CD8-positive, alpha-beta memory T cell (primary cell): ENCODE measurements at regions not wholly inside any gene's neighbourhood (a gene's known extent, or its start where the extent isn't known, plus 50 kb on each side); places are given as distances from the start of the nearest gene placed in this dataset.

Experiments
- CTCF ChIA-PET: fragments of 350-600 bp; sonication (Branson Sonifier 250); formaldehyde crosslinking; loops from one replicate; lab custom pipeline; 2021; ENCODE audit warnings: antibody characterized with exemption; lab: Charles Lee
- POLR2A ChIA-PET: fragments of 350-600 bp; sonication (Branson Sonifier 250); formaldehyde crosslinking; loops from one replicate; lab custom pipeline; 2021; ENCODE audit warnings: antibody characterized with exemption; lab: Charles Lee
- DNase-seq, 5 donors: peaks; one replicate each; pipeline versions ENCODE4 v3.0.0 to v3.0.0-alpha.2; 2020 to 2022; ENCODE audit warnings: mixed read lengths in 1 of 5
- H3K27ac ChIP-seq: one replicate; pipeline ENCODE4 v1.7.0; 2013; ENCODE audit warnings: low read depth, mild to moderate bottlenecking, low read length, moderate library complexity
- H3K27me3 ChIP-seq: 2 replicates; pipeline ENCODE4 v1.7.0; 2013; ENCODE audit warnings: low read length, mild to moderate bottlenecking; ENCODE audit not compliant: insufficient read depth, poor library complexity, severe bottlenecking
- H3K36me3 ChIP-seq: 2 replicates; pipeline ENCODE4 v1.7.0; 2013; ENCODE audit warnings: mild to moderate bottlenecking, low read length, moderate library complexity; ENCODE audit not compliant: insufficient read depth
- H3K4me1 ChIP-seq: 2 replicates; pipeline ENCODE4 v1.7.0; 2013; ENCODE audit warnings: mild to moderate bottlenecking, low read length, moderate library complexity; ENCODE audit not compliant: insufficient read depth
- H3K4me3 ChIP-seq: 2 replicates; pipeline ENCODE4 v1.7.0; 2013; ENCODE audit warnings: mild to moderate bottlenecking, low read length
- H3K9me3 ChIP-seq: 2 replicates; pipeline ENCODE4 v1.7.0; 2013; ENCODE audit warnings: mild to moderate bottlenecking, low read length
- H3K27ac Mint-ChIP-seq, 8 donors: one replicate each; pipeline ENCODE4 v1.8.0; 2020 to 2021; ENCODE audit warnings: mixed read lengths in 8 of 8, mild to moderate bottlenecking in 6 of 8, inconsistent platforms in 3 of 8, moderate library complexity in 3 of 8
- H3K27me3 Mint-ChIP-seq, 2 donors: one replicate each; pipeline ENCODE4 v1.8.0; 2020 to 2021; ENCODE audit warnings: mixed read lengths in 2 of 2, mild to moderate bottlenecking in 1 of 2, moderate library complexity in 1 of 2
- H3K36me3 Mint-ChIP-seq, 3 donors: one replicate each; pipeline ENCODE4 v1.8.0; 2020 to 2021; ENCODE audit warnings: mixed read lengths in 3 of 3, inconsistent platforms in 1 of 3, mild to moderate bottlenecking in 1 of 3
- H3K4me1 Mint-ChIP-seq, 3 donors: one replicate each; pipeline ENCODE4 v1.8.0; 2020 to 2021; ENCODE audit warnings: mixed read lengths in 3 of 3, inconsistent platforms in 1 of 3, mild to moderate bottlenecking in 1 of 3
- H3K4me3 Mint-ChIP-seq, 7 donors: one replicate each; pipeline ENCODE4 v1.8.0; 2020 to 2021; ENCODE audit warnings: mixed read lengths in 7 of 7, mild to moderate bottlenecking in 6 of 7, moderate library complexity in 4 of 7, inconsistent platforms in 2 of 7
- H3K9me3 Mint-ChIP-seq, 5 donors: one replicate each; pipeline ENCODE4 v1.8.0; 2020 to 2022; ENCODE audit warnings: mixed read lengths in 5 of 5, mild to moderate bottlenecking in 3 of 5, moderate library complexity in 2 of 5, inconsistent platforms in 1 of 5

DNA sequence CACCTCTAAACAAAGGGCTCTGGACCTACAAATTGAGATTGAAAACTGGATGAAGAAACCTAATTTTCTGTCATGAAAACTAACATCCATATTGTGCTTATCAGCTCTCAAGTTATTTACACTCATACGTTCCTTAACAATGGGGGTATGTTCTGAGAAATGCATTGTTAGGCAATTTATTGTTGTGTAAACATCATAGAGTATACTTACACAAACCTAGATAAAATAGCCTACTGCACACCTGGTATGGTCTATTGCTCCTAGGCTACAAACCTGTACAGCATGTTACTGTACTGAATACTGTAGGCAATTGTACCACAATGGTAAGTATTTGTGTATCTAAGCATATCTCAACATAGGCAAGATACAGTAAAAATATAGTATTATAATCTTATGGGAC, 191.4 kb downstream of the TM2D1 start:
- H3K27me3 Mint-ChIP-seq, result peaks cover 0 to 6% of the 10 kb centered on the region in 2 donors
- no peaks in the 10 kb centered on the region for H3K9me3 Mint-ChIP-seq
- H3K27ac Mint-ChIP-seq, result no peak overlapping the region
- no peaks in the 10 kb centered on the region for H3K36me3 Mint-ChIP-seq
- H3K4me3 Mint-ChIP-seq, result no peak overlapping the region
- ChIA-PET POLR2A (no interaction called here), CTCF (no interaction called here)
- H3K4me1 Mint-ChIP-seq, result peaks cover 0 to 7% (median 0%) of the 10 kb centered on the region in 3 donors
- H3K4me3 ChIP-seq, result no peak overlapping the region
- no peaks in the 10 kb centered on the region for H3K27me3 ChIP-seq
- H3K9me3 ChIP-seq, result no peaks in the 10 kb centered on the region
- H3K36me3 ChIP-seq, result no peaks in the 10 kb centered on the region
- no peak for DNase-seq
- no peaks in the 10 kb centered on the region for H3K4me1 ChIP-seq
- no peak overlapping the region for H3K27ac ChIP-seq

DNA sequence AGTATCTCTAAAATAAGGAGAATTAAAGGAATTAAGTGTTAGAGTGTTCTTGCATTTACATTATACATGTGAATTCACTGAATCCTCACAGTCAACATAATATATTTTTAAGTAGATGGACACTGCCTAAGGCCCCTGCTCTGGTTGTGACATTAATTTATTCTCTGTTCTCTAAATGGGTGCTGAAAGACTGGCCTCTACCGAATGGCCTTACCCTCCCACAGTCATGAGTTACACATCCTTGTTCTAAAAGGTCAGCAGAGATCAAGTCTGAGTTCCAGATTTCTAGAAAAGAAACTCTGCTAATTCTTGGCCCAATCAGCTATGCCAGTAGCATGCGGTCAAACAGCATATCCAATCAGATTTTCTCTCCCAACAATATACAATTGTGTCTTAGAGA, 193.2 kb downstream of the TM2D1 start:
- H3K36me3 Mint-ChIP-seq, result no peaks in the 10 kb centered on the region
- no peaks in the 10 kb centered on the region for H3K9me3 ChIP-seq
- POLR2A ChIA-PET, result no interaction called here
- no peaks in the 10 kb centered on the region for H3K27me3 ChIP-seq
- H3K27ac Mint-ChIP-seq, result no peak overlapping the region
- no peaks in the 10 kb centered on the region for H3K36me3 ChIP-seq
- CTCF ChIA-PET, result no interaction called here
- H3K4me3 Mint-ChIP-seq, result no peak overlapping the region
- no peak overlapping the region for H3K27ac ChIP-seq
- H3K27me3 Mint-ChIP-seq, result peaks cover 0 to 6% of the 10 kb centered on the region in 2 donors
- H3K4me1 ChIP-seq, result no peaks in the 10 kb centered on the region
- DNase-seq, result no peak
- H3K9me3 Mint-ChIP-seq, result no peaks in the 10 kb centered on the region
- H3K4me3 ChIP-seq, result no peak overlapping the region
- peaks cover 0 to 5% (median 0%) of the 10 kb centered on the region in 3 donors for H3K4me1 Mint-ChIP-seq

DNA sequence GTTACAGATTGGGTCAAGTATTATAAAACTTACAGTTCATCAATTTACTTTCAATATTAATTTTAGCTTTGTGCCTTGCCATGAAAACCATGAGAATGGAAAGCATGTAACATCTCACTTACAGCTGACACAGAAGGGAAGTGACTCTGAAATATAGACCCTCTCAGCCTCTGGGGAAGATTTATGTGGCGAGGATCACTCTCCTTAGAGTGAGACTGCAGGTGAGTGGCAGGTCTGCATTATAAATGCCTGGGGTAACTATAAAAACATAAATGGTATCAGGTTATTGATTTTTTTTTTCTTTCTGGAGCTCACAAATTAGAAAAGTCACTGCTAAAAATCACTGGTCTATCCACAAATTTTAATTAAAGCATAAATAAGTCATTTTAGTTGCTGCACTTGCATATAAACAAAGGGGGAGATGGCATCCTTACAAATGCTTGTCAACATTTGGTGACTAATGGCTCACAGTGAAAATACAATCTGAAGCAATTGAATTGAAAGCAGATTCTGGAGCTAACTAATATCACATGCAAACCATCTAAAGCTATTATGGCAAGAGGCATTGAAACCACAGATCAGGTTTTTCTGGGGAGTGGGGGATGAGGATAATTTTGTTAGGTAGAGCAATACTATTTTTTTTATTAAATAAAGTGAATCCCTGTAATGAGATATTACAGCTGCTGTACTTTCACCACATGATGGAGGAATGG, 200.9 kb downstream of the TM2D1 start:
- no peak overlapping the region for H3K4me3 ChIP-seq
- H3K27me3 Mint-ChIP-seq, result peaks cover 8 to 14% of the 10 kb centered on the region in 2 donors
- ChIA-PET POLR2A (no interaction called here), CTCF (no interaction called here)
- H3K9me3 Mint-ChIP-seq, result no peaks in the 10 kb centered on the region
- no peaks in the 10 kb centered on the region for H3K36me3 ChIP-seq
- H3K4me3 Mint-ChIP-seq, result no peak overlapping the region
- no peak overlapping the region for H3K27ac Mint-ChIP-seq
- H3K4me1 Mint-ChIP-seq, result peaks cover 0 to 10% (median 0%) of the 10 kb centered on the region in 3 donors
- no peaks in the 10 kb centered on the region for H3K36me3 Mint-ChIP-seq
- no peaks in the 10 kb centered on the region for H3K27me3 ChIP-seq
- H3K9me3 ChIP-seq, result no peaks in the 10 kb centered on the region
- DNase-seq, result no peak
- no peaks in the 10 kb centered on the region for H3K4me1 ChIP-seq
- H3K27ac ChIP-seq, result no peak overlapping the region

DNA sequence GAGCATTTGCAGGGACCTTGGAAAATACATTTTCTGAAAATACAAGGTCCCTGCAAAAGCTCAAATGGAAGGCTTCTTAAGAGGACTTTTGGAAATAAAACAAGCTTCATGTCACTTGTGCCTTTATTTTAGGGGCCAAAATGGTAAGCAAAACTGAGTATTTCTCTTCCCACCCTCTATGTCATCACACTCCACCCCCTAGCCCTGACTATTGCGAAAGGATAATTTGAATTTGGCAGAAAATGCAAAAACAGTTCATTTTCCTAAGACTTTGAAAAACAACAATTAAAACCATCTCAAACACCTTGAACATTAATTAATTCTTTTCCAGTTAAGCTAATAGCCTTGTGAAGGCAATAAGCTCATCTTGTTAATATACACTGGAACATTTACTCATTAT, 201.7 kb downstream of the TM2D1 start:
- peaks cover 0 to 10% (median 0%) of the 10 kb centered on the region in 3 donors for H3K4me1 Mint-ChIP-seq
- Histone ChIP-seq H3K9me3 (no peaks in the 10 kb centered on the region), H3K36me3 (no peaks in the 10 kb centered on the region), H3K27me3 (no peaks in the 10 kb centered on the region), H3K4me1 (no peaks in the 10 kb centered on the region), H3K27ac (no peak overlapping the region), H3K4me3 (no peak overlapping the region)
- H3K4me3 Mint-ChIP-seq, result no peak overlapping the region
- no peak overlapping the region for H3K27ac Mint-ChIP-seq
- ChIA-PET CTCF (no interaction called here), POLR2A (no interaction called here)
- no peaks in the 10 kb centered on the region for H3K9me3 Mint-ChIP-seq
- peaks cover 8 to 14% of the 10 kb centered on the region in 2 donors for H3K27me3 Mint-ChIP-seq
- no peaks in the 10 kb centered on the region for H3K36me3 Mint-ChIP-seq
- DNase-seq, result no peak

DNA sequence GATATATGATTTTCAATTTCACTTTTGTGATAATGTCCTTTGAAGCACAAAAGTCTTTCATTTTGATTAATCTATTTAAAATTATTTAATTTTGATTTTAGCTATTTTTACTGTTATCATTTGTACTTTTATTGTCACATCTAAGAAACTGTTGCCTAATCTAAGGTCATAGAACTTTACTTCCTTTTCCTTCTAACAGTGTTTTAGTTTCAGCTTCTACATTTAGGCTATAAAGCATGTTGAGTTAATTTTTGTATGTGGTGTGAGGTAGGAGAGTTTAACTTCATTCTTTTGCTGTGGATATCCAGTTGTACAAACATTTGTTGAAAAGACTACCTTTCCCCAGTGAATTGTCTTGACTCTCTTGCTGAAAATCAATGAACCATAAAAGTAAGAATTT, 204.5 kb downstream of the TM2D1 start:
- no peaks in the 10 kb centered on the region for H3K36me3 Mint-ChIP-seq
- no peak overlapping the region for H3K27ac ChIP-seq
- no peak for DNase-seq
- H3K36me3 ChIP-seq, result no peaks in the 10 kb centered on the region
- peaks cover 8 to 14% of the 10 kb centered on the region in 2 donors for H3K27me3 Mint-ChIP-seq
- H3K4me1 Mint-ChIP-seq, result peaks cover 0 to 10% (median 0%) of the 10 kb centered on the region in 3 donors
- no peaks in the 10 kb centered on the region for H3K9me3 ChIP-seq
- ChIA-PET POLR2A (no interaction called here), CTCF (no interaction called here)
- H3K4me1 ChIP-seq, result no peaks in the 10 kb centered on the region
- H3K27me3 ChIP-seq, result no peaks in the 10 kb centered on the region
- H3K4me3 Mint-ChIP-seq, result no peak overlapping the region
- H3K27ac Mint-ChIP-seq, result no peak overlapping the region
- no peak overlapping the region for H3K4me3 ChIP-seq
- H3K9me3 Mint-ChIP-seq, result no peaks in the 10 kb centered on the region

DNA sequence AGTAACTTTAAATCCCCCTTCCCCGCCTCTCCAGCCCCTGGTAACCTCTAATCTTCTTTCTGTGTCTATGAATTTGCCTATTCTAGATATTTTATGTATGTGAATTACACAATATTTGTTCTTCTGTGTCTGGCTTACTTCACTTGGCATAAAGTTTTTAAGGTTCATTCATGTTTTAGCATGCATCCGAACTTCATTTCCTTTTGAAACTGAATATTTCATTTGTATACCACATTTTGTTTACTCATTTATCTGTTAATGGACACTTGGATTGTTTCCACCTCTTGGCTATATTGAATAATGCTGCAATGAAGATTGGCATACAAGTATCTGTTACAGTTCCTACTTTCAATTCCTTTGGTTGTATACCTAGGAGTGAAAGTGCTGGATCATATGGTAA, 205.3 kb downstream of the TM2D1 start:
- H3K27ac ChIP-seq, result no peak overlapping the region
- H3K4me1 Mint-ChIP-seq, result peaks cover 0 to 10% (median 0%) of the 10 kb centered on the region in 3 donors
- H3K27me3 ChIP-seq, result no peaks in the 10 kb centered on the region
- no peaks in the 10 kb centered on the region for H3K36me3 ChIP-seq
- no peak overlapping the region for H3K4me3 ChIP-seq
- ChIA-PET POLR2A (no interaction called here), CTCF (interaction anchor here (1.2 kb wide), 1 partner anchor 10 kb away, joined by 3 read pairs; no protein-coding TSS in a partner anchor)
- H3K27ac Mint-ChIP-seq, result no peak overlapping the region
- H3K9me3 ChIP-seq, result no peaks in the 10 kb centered on the region
- H3K4me3 Mint-ChIP-seq, result no peak overlapping the region
- no peaks in the 10 kb centered on the region for H3K4me1 ChIP-seq
- H3K36me3 Mint-ChIP-seq, result no peaks in the 10 kb centered on the region
- H3K27me3 Mint-ChIP-seq, result peaks cover 7 to 11% of the 10 kb centered on the region in 2 donors
- DNase-seq, result no peak
- no peaks in the 10 kb centered on the region for H3K9me3 Mint-ChIP-seq

DNA sequence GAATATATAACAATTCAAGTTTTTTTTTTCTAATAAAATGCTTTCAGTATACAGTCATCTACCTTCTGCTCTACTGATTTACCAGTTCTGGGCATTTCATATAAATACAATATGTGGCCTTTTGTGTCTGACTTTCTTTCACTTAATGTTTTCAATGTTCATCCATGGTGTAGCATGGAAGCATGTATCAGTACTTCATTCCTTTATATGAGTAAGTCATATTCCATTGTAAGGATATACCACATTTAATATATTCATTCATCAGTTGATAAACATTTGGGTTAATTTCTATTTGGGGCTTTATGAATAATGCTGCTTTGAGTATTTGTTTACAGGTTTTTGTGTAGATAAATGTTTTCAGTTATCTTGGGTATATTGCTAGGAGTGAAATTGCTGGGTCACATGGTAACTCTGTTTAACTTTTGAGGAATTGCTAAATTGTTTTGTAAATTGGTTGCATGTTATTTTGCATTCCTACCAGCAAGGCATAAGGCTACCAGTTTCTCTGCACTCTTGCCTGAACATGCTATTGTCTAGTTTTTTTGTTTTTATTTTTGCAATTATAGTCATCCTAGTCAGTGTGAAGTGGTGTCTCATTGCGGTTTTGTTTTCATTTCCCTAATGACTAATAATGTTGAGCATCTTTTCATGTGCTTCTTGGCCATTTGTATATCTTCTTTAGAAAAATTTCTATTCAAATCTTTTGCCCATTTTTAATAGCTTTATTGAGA, 206.1 kb downstream of the TM2D1 start:
- no peaks in the 10 kb centered on the region for H3K9me3 Mint-ChIP-seq
- H3K27me3 Mint-ChIP-seq, result peaks cover 2 to 6% of the 10 kb centered on the region in 2 donors
- ChIA-PET CTCF (interaction anchor here (1.2 kb wide), 1 partner anchor 11 kb away, joined by 3 read pairs; no protein-coding TSS in a partner anchor), POLR2A (no interaction called here)
- Histone ChIP-seq H3K27me3 (no peaks in the 10 kb centered on the region), H3K4me1 (no peaks in the 10 kb centered on the region), H3K9me3 (no peaks in the 10 kb centered on the region), H3K4me3 (no peak overlapping the region), H3K27ac (no peak overlapping the region), H3K36me3 (no peaks in the 10 kb centered on the region)
- DNase-seq, result no peak
- H3K4me1 Mint-ChIP-seq, result peaks cover 0 to 10% (median 0%) of the 10 kb centered on the region in 3 donors
- H3K4me3 Mint-ChIP-seq, result no peak overlapping the region
- H3K27ac Mint-ChIP-seq, result no peak overlapping the region
- no peaks in the 10 kb centered on the region for H3K36me3 Mint-ChIP-seq

DNA sequence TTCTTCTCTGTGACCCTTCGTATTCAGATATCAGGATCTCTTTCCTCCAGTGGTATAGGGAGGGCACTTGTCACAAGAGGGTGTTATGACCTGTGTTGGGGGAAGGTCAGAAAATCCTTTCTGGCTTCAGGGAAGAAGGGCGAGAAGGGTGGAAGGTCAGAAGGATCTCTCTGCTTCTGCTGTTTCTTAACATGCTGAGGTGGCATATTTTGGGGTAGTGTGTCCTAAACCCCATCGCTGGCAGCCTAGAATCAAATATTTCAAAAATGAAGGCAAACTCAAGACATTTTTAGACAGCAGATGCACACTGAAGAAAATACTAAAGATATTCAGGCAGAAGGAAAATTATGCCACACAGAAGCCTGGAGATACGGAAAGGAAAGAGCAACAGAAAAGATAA, 207.6 kb downstream of the TM2D1 start:
- Mint-ChIP-seq H3K4me3 (no peak overlapping the region), H3K27me3 (no peaks in the 10 kb centered on the region), H3K9me3 (no peaks in the 10 kb centered on the region), H3K27ac (no peak overlapping the region), H3K4me1 (peaks cover 0 to 10% (median 0%) of the 10 kb centered on the region in 3 donors), H3K36me3 (no peaks in the 10 kb centered on the region)
- H3K27me3 ChIP-seq, result no peaks in the 10 kb centered on the region
- no peak overlapping the region for H3K27ac ChIP-seq
- H3K4me3 ChIP-seq, result no peak overlapping the region
- ChIA-PET POLR2A (no interaction called here), CTCF (no interaction called here)
- no peak for DNase-seq
- H3K36me3 ChIP-seq, result no peaks in the 10 kb centered on the region
- H3K9me3 ChIP-seq, result no peaks in the 10 kb centered on the region
- no peaks in the 10 kb centered on the region for H3K4me1 ChIP-seq
